ENCODE measurements at regions not wholly inside any gene's neighbourhood (a gene's known extent, or its start where the extent isn't known, plus 50 kb on each side); places are given as distances from the start of the nearest gene placed in this dataset.

GRCh38 chr4:124938836-124939235 is 226.3 kb upstream of the ANKRD50 start:
- TF ChIP-seq, protein P1, sequence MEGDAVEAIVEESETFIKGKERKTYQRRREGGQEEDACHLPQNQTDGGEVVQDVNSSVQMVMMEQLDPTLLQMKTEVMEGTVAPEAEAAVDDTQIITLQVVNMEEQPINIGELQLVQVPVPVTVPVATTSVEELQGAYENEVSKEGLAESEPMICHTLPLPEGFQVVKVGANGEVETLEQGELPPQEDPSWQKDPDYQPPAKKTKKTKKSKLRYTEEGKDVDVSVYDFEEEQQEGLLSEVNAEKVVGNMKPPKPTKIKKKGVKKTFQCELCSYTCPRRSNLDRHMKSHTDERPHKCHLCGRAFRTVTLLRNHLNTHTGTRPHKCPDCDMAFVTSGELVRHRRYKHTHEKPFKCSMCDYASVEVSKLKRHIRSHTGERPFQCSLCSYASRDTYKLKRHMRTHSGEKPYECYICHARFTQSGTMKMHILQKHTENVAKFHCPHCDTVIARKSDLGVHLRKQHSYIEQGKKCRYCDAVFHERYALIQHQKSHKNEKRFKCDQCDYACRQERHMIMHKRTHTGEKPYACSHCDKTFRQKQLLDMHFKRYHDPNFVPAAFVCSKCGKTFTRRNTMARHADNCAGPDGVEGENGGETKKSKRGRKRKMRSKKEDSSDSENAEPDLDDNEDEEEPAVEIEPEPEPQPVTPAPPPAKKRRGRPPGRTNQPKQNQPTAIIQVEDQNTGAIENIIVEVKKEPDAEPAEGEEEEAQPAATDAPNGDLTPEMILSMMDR (IDR thresholded peaks at IDR 0.05; ENCODE audit: insufficient read depth, low read length, missing control alignments), result no peak
- ChIA-PET CTCF (no interaction called here), POLR2A (no interaction called here)
- no peak overlapping the region for H3K4me3 ChIP-seq (ENCODE audit: low read depth, low read length)
- no peak for DNase-seq (ENCODE audit: low read depth, low spot score)

DNA sequence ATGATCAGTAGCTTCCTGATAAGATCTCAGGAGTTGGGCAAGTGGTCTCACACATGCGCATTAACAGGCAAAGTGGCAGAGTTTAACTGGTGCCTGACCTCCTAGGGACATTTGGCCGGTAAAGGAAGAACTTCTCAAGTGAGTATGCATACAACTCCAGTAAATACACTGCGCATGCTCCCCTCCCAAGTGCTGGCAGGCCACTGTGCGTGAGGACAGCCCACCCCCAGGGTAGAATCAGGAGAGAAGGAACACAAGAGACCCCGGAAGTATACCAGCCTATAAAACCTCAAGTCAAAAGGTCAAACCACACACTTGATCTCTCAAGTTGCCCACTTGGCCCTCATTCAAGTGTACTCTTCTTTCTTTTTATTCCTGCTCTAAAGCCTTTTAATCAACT is 225.5 kb upstream of the ANKRD50 start:
- H3K4me3 ChIP-seq (ENCODE audit: low read depth, low read length), result no peak overlapping the region
- TF ChIP-seq, protein P1 (IDR thresholded peaks at IDR 0.05; ENCODE audit: insufficient read depth, low read length, missing control alignments), result no peak
- ChIA-PET CTCF (no interaction called here), POLR2A (no interaction called here)
- DNase-seq (ENCODE audit: low read depth, low spot score), result no peak

GRCh38 chr4:124936427-124936826 is 223.9 kb upstream of the ANKRD50 start:
- no peak for DNase-seq (ENCODE audit: low read depth, low spot score)
- H3K4me3 ChIP-seq (ENCODE audit: low read depth, low read length), result no peak overlapping the region
- TF ChIP-seq, protein P1 (IDR thresholded peaks at IDR 0.05; ENCODE audit: insufficient read depth, low read length, missing control alignments), result no peak
- ChIA-PET POLR2A (no interaction called here), CTCF (no interaction called here)

DNA sequence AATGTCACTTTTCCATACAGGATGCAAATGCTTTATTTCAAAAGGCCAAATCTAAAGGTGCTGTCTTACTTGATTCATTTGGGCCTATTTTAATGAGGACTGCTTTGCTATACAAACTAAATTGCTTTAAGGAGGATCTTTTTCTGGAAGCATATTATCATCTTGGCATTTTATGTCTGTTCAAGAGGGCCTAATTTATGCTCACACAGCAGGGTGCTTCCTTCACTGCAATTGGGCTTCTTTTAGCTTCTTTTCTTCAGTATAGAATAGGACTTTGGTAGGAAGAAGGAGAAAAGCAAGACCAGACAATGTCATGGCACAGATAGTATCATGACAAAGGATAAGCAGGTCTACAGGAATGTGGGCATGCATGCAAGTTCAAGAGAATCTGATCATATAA is 222.4 kb upstream of the ANKRD50 start:
- H3K4me3 ChIP-seq (ENCODE audit: low read depth, low read length), result no peak overlapping the region
- POLR2A ChIA-PET, result no interaction called here
- CTCF ChIA-PET, result no interaction called here
- DNase-seq (ENCODE audit: low read depth, low spot score), result no peak
- TF ChIP-seq, protein P1 (IDR thresholded peaks at IDR 0.05; ENCODE audit: insufficient read depth, low read length, missing control alignments), result no peak

GRCh38 chr4:124933521-124933920 is 221.0 kb upstream of the ANKRD50 start:
- DNase-seq (ENCODE audit: low read depth, low spot score), result no peak
- TF ChIP-seq, protein P1 (IDR thresholded peaks at IDR 0.05; ENCODE audit: insufficient read depth, low read length, missing control alignments), result no peak
- ChIA-PET CTCF (no interaction called here), POLR2A (no interaction called here)
- H3K4me3 ChIP-seq (ENCODE audit: low read depth, low read length), result no peak overlapping the region

DNA sequence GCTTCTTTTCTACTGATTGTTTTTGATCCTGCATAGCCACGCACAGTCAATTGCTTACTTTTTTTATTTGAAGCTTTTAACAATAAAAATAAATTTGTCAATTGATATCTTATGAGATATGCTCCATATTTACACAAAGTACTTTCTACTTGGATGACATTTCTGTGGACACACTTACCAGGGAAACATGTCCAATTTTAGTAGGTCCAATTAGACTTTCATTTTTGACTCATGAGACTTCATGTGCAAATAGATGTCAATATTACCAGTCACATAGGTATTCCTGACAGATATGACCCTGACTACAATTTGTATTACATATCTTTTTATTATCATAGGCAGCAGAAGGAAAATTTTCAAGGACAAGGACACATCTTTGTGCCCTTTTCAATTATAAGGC is 219.9 kb upstream of the ANKRD50 start:
- H3K4me3 ChIP-seq (ENCODE audit: low read depth, low read length), result no peak overlapping the region
- TF ChIP-seq, protein P1 (IDR thresholded peaks at IDR 0.05; ENCODE audit: insufficient read depth, low read length, missing control alignments), result no peak
- ChIA-PET CTCF (no interaction called here), POLR2A (no interaction called here)
- DNase-seq (ENCODE audit: low read depth, low spot score), result no peak
